Caki2 (cell line): ENCODE measurements at regions not wholly inside any gene's neighbourhood (a gene's known extent, or its start where the extent isn't known, plus 50 kb on each side); places are given as distances from the start of the nearest gene placed in this dataset.

Source experiments
- DNase-seq: peaks from one replicate; pipeline ENCODE4 v3.0.0-alpha.2; 2015; ENCODE audit warnings: low read depth
- in situ Hi-C: cut with HindIII; loops from 2 replicates; pipeline ENCODE4 v1.10.0; 2016; ENCODE audit warnings: low sequenced_read_pairs, low pct_unique_long_range_greater_than_20kb, mixed read lengths

- in situ Hi-C loops = no loop called here
- DNase-seq = no peak
These were observed 537.4 kb downstream of the CPS1 start for GRCh38 chr2:211093743-211094303.

DNA sequence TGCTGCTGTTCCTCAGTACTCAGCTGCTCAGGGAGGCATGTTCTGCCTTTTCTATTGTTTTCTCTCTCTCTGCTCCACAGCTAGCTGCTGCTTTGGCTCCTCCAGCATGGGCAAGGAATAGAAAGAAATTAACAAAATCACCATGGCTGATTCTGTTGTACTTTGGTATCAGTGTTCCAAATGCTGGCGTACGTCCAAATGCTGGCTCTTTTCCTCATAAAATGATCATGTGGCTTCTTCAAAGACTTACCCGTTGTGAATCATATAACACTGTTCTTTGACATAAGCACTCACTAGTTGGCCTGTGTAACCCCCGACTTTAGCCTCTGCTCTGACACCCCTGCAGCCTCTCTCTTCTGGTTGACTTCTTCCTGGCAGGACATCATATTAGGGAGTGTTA lies 547.6 kb downstream of the CPS1 start:
- no peak for DNase-seq

DNA sequence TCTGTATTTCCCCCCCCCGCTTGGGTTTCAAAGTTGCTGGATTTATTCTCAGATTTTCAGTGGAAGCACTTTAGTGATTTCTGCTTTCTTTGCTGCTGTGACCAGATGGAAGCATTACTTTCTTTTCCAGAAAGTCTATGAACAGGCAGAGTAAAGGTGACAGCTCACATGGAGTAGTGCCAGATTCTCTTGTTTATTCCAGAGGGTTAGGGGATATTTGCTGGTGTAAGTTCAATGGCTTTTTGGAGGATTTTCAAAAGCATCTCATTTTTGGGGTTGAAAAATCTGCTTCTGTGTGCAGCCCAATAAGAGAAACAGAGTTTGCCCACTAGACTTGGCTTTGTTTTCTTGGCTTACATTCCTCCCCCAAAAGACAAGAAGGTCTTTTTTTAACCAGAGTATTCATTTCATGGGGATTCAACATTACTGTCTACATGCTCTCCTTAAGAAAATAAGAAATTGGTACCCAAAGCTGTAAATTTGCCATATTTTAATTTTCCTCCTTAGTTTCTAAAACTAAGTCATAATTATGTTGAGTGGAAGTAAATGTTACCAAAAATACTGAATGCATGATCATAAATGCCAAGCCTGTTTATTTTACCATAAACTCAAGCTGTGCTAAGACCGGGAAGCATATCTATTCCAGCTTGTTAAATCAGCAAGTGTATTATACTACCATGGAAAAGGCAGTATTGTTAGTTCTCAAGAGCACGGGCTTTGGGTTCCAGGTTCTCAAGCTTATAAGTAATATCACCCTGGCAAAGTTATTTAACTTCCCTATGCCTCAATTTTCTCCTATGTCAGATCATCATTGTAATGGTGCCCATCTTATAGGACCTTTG lies 557.2 kb downstream of the CPS1 start:
- no peak for DNase-seq
- in situ Hi-C loops = no loop called here

More for the DNA sequence above, 547.6 kb downstream of the CPS1 start:
- in situ Hi-C loops = no loop called here

DNA sequence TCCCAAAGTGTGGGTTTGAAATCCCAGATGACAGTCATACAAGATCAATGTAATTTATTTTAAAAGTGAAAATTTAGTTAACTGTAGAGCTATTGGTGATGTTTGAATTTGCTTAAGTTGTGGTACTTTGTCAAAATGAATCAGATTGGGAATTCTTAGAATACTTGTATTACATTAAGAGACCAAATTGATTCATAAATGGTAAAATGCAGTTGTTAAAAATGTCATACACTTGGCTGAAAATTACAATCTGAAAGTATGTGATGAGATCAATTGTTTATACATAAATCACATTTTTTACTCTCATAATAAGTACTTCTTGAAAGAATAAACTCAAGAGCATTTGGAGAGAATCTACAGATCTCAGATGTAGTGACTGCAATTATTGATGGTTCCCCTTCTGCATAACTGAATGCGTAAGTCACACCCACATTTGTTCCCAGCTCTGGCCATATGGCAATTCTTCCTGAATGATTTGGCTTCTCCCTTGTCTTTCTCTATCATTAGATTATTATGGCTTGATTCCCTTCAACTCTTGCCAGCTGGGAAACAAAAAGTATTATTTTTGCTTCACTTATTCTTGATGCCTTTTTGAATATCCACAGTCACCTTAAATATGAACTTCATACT lies 558.5 kb downstream of the CPS1 start:
- DNase-seq = no peak
- in situ Hi-C loops = no loop called here

DNA sequence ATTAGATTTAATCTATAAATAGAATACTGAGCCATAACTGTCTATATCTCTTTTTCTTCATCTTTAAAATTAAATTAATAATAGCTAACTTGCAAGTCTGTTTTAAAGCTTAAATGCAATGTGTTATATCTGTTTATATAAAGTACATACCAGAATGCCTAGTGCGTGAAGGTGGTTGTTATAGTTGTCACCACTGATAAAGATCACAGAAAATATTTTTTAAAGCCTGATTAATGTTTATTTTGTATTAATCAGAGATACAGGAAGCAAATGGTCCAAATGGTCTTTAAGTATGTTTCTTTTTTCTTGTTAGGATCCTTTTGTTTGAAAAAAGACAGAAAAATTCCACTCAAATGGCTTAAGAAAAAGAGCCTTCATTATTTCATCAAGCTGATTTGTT lies 560.6 kb downstream of the CPS1 start:
- no peak for DNase-seq
- in situ Hi-C loops = no loop called here

DNA sequence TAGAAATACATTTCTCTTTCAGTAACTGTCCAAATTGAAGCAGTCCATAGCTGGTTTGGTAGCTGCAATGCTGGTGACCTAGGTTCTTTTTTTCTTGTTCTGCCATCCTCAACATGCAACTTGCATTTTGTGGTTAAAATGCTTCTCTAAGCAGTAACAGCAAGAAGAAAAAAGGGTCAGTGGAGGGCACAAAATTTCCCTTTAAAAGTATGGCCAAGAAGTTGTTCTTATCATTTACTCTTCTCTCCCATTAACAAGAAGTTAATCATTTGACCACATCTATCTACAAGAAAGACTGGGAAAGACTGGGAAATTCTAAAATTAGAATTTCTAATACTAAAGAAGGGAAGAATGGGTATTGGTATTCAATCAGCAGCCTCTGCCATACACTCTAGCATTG lies 569.9 kb downstream of the CPS1 start:
- no peak for DNase-seq
- in situ Hi-C loops = no loop called here

GRCh38 chr2:211127501-211127900 lies 571.1 kb downstream of the CPS1 start:
- no peak for DNase-seq
- in situ Hi-C loops = no loop called here

- DNase-seq = no peak
- in situ Hi-C loops = no loop called here
These were observed 571.9 kb downstream of the CPS1 start for GRCh38 chr2:211128287-211128686.

DNA sequence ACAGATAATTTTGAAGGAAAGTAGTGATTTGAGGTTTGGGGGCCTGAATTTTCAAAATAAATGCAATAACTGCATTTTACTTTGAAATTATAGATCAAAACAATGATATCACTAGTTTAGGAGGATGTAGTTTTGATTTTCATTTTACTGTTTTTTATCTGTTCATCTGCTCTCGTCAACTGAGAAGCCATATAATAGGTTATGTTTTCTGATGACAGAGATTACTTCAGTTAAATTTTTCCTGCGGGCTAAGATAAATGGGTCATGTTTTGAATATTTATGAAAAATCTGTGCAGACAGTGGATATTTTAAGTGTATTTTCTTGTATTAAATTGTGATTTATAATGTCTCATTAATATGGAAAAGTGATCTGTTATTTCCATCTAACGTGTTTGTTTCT lies 573.4 kb downstream of the CPS1 start:
- in situ Hi-C loops = no loop called here
- no peak for DNase-seq

- in situ Hi-C loops = no loop called here
- no peak for DNase-seq
These were observed 575.6 kb downstream of the CPS1 start for GRCh38 chr2:211132046-211132445.

- no peak for DNase-seq
These were observed 576.2 kb downstream of the CPS1 start for GRCh38 chr2:211132573-211132972.

DNA sequence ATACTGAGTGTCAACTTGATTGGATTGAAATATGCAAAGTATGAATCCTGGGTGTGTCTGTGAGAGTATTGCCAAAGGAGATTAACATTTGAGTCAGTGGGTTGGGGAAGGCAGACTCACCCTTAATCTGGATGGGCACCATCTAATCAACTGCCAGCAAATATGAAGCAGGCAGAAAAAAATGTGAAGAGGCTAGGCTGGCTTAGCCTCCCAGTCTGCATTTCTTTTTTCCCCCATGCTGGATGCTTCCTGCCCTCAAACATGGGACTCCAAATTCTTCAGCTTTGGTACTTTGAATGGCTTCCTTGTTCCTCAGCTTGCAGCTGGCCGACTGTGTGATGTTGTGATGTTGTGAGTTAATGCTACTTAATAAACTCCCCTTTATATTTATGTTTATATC lies 577.4 kb downstream of the CPS1 start:
- in situ Hi-C loops = no loop called here
- no peak for DNase-seq

More at GRCh38 chr2:211132573-211132972, 576.2 kb downstream of the CPS1 start:
- in situ Hi-C loops = no loop called here

GRCh38 chr2:211138551-211138950 lies 582.2 kb downstream of the CPS1 start:
- DNase-seq = no peak
- in situ Hi-C loops = no loop called here

DNA sequence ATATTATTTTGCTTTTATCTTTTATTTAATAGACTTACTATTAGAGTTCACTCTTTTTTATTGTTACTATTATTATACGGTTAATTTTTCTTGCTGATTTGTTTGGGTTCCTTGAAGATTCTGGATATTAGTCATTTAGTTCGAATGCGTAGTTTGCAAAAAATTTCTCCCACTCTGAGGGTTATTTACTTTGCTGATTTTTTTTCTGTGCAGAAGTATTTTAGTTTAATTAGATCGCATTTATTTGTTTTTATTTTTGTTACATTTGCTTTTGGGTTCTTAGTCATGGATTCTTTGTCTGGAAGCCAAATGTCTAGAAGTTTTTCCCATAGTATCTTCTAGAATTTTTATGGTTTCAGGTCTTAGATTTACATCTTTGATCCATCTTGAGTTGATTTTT lies 585.2 kb downstream of the CPS1 start:
- in situ Hi-C loops = no loop called here

GRCh38 chr2:211144078-211144477 lies 587.7 kb downstream of the CPS1 start:
- in situ Hi-C loops = no loop called here
- no peak for DNase-seq

More for the DNA sequence above, 585.2 kb downstream of the CPS1 start:
- DNase-seq = no peak

- in situ Hi-C loops = no loop called here
These were observed 588.7 kb downstream of the CPS1 start for GRCh38 chr2:211144974-211145665.

GRCh38 chr2:211149731-211150130 lies 593.3 kb downstream of the CPS1 start:
- DNase-seq = no peak
- in situ Hi-C loops = no loop called here

More at GRCh38 chr2:211144974-211145665, 588.7 kb downstream of the CPS1 start:
- no peak for DNase-seq

- in situ Hi-C loops = no loop called here
- no peak for DNase-seq
These were observed 600.8 kb downstream of the CPS1 start for GRCh38 chr2:211157211-211157610.
